SK-N-DZ (cell line): ENCODE measurements at regions not wholly inside any gene's neighbourhood (a gene's known extent, or its start where the extent isn't known, plus 50 kb on each side); places are given as distances from the start of the nearest gene placed in this dataset.
"Not testable (repeated sequence)": the region's sequence is repeated elsewhere in the genome, so short reads cannot be mapped to it uniquely, and the experiment has no call there.

Experiments
- DNase-seq: peaks from one replicate; pipeline ENCODE4 v3.0.0-alpha.2; 2015; ENCODE audit warnings: low spot score

GRCh38 chr10:29797616-29798015 is 162.8 kb upstream of the SVIL start:
- DNase-seq: no peak

DNA sequence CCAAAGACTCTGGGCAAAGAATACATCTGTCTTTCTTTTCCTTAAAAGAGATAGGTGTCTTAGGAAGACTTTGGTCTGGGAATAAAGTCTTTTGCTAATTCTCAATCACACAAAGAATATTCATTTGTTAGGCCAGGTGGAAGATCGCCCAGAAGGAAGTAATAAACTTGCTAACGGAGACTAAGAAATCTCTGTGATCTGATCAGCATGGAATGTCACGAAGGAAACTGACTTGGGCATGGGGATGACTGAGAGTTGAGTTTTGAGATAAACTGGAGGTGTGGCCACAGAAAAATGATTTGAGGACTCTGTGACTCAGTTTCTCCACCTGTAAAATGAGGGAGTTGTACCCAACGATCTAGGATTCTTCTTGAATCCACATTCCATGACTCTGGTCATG is 161.1 kb upstream of the SVIL start:
- DNase-seq: no peak

DNA sequence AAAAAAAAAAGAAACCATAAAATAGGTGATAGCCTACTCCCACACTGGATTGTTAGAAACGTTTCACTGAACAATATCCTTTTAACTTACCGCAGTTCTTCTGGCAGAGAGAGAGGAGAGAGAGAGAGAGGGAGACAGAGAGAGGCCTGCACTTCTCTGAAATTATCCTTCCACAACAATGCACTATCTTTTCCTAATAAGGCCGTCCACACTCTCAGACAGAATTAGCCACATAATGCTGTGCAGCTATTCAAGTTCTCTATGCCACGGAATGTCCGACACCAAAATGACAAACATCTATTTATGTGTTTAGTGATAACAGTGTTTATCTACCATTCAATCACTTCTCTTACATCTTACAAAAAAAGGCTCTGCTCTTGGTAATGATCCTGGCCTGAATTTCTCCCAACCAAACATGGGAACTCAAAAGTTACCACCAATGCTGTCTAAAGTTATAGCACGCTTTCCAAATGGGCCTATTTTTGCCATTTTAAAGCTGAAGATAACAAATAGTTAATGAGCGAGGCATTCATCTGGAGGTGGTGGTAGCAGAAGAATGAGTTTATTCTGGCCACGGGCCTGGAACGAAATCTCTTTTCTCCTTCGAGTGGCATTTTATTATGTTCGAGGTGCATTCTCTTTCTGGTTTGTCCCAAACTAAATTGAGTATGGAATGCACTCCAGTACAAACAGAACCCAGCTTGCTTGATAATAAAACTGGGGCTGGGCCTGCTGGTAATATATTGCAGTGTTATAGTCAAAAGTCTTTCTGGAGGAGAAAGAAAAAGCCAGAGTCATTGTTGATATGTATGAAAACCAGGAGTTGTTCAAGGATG is 160.2 kb upstream of the SVIL start:
- no peak for DNase-seq

DNA sequence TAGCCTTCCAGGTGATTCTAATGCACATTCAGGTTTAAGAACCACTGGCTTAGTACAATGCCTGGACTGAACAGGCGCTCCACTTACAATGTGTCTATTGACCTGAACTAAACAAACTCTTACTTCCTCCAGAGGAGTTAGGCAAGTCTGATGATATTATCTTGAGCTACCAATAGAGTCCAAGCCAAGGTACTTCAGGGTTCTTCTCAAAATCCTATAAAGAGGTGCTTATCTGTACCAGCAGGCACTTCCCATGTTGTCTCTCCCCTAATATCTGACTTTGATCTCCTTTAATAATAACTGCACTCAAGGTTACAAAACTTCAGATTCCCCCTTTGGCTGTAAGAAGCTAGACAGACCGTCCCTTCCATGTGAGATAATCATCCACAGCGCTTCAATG is 157.0 kb upstream of the SVIL start:
- no peak for DNase-seq

GRCh38 chr10:29790207-29790606 is 155.4 kb upstream of the SVIL start:
- no peak for DNase-seq

- no peak for DNase-seq
Measured at GRCh38 chr10:29788113-29788512, 153.3 kb upstream of the SVIL start.

GRCh38 chr10:29785701-29786100 is 150.9 kb upstream of the SVIL start:
- DNase-seq: no peak

DNA sequence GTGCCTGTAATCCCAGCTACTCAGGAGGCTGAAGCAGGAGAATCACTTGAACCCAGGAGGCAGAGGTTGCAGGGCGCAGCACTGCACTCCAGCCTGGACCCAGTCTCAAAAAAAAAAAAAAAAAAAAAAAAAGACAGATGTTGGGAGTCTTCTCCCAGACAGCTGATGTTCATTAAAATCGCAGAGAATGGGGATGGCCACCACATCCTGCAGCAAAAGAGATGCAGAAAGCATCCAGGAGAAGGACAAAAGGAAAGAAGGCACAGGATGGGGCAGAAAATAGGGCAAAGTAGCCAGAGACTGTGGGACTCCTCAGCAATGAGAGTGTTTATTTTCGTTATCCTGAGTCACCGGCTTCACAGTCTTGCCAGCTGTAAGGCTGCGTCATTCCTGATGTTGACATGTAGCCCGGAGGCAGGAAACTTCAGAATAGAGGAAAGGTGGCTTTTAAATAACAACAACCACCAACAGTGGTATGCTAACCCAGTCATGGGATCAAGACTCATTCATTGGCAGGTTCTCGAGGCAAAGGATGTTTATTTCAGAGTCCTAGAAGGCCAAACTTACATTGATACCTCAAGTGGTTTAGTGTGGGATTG is 149.5 kb upstream of the SVIL start:
- no peak for DNase-seq

DNA sequence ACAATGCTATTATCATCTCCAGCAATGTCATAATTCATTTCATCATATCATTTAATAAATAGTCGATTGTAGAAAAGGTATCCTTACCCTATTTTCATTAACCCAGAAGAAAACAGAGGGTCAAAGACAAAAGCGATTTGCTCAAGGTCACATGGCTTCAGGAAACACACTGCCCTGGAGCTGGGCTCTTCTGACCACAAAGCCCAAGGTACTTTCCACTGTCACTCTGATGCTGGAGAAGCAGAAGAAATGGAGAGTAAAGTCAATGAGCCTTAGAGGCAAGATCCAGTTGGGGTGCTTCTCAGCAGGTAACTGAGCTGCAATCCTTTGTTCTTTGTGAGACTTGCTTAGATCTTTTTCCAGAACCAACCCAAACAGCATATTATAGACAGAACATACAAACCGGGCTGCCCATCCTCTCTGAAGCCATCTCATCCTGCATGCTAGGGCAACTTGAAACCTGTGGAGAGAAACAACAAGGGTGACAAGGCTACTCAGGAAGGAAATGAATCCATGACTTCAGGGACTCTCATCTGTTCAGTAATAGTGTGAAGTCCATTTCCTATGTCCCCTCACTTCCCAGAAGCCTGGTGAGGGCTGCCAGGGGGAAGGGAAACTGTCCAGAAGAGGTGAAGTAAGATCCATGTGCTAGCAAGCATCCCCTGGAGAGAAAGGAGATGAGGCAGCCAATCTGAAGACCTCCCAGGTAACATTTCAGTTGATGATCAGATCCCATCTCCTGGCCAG is 148.6 kb upstream of the SVIL start:
- DNase-seq: no peak

GRCh38 chr10:29780639-29781038 is 145.9 kb upstream of the SVIL start:
- no peak for DNase-seq

DNA sequence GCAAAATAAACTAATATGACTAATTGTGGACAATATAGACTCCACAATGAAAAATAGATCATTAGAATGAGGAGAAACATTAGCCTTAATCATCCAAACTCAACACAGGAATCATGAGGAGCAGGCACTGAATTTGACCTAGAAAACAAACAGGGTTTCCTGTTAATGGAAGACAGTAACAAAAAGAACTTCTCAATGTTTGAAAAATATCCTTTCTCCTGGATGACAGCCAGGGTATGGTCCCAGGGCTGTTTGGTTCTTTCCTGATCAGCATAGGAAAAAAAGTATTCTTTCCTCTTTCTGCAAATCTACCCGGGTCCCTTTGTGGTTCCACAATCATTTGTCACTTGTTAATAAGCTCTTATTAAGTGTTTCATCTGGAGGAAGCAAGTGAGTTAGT is 145.3 kb upstream of the SVIL start:
- DNase-seq: no peak

GRCh38 chr10:29776246-29776645 is 141.5 kb upstream of the SVIL start:
- DNase-seq: no peak

DNA sequence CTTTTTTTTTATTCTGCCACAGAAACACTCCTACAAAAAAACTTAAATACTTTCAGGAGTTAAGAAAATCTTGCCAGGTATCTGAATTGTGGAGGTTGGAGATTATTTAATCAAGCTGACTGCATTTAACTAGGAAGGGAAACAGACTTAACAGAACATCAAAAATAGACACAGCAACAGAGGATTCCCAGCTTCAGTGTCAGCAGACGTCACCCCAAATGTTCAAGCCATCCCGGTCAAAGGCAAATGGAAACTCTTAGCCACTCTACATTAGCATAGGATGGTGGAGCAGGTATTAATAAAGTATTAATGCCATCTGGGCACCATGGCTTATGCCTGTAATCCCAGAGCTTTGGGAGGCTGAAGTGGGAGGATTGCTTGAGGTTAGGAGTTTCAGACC is 139.7 kb upstream of the SVIL start:
- DNase-seq: no peak

- no peak for DNase-seq
Measured at GRCh38 chr10:29773675-29774091, 138.9 kb upstream of the SVIL start.

GRCh38 chr10:29772403-29772802 is 137.6 kb upstream of the SVIL start:
- no peak for DNase-seq

DNA sequence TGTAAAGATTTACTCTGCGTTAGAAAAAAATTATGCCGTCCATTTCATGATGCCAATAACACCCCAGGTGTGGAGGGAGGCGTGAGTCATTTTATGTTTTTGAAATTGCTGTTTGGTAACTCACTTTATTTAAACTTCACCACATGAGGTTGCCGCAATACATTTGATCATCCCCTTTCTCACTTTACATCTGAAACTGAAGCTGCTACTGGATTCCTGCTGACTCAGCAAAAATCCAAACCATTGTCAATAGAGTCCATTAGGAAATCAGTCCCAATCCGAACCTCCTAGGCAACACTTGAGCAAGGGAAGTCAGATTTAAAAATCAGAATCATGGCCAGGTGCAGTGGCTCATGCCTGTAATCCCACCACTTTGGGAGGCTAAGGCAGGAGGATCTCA is 136.6 kb upstream of the SVIL start:
- no peak for DNase-seq

DNA sequence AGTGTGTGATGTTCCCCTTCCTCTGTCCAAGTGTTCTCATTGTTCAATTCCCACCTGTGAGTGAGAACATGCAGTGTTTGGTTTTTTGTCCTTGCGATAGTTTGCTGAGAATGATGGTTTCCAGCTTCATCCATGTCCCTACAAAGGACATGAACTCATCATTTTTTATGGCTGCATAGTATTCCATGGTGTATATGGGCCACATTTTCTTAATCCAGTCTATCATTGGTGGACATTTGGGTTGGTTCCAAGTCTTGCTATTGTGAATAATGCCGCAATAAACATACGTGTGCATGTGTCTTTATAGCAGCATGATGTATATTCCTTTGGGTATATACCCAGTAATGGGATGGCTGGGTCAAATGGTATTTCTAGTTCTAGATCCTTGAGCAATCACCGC is 134.5 kb upstream of the SVIL start:
- not testable (repeated sequence) for DNase-seq

DNA sequence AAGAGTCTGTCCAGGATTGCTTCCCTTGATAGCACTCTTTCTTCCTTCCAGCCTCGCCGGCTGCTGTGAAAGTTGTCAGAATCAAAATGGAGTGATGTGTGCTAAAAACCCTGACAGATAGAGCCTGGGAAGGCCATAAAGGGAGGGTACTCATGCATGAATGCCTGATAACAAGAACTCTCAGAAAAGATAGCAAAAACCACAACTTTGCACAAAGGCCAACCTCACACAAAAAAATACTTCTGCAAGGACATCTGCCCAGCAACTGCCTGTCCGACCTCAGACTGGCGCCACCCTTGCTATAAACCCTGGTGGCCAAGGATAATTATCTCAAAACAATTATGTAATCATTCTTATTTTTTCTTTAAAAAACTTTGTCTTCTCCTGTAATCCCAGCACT is 133.2 kb upstream of the SVIL start:
- no peak for DNase-seq

GRCh38 chr10:29766753-29767152 is 132.0 kb upstream of the SVIL start:
- DNase-seq: no peak

DNA sequence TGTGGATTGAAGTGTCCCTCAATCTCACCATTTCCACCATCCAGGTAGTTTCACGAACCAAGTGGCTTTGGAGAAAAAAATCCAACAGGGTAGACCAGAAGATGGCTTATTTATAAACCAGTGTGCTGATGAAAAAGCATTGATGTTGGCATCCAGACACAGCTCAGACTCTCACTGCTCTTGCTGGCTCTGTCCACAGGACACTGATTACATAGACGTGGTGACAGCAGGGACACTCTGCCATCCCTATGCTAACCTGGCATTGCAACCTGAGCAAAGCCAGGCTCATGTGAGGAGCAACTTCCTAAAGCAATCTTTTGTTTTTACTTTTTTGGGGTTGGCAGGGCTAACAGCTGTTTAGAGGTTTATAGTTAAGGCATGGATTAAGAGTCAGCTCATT is 130.6 kb upstream of the SVIL start:
- no peak for DNase-seq

DNA sequence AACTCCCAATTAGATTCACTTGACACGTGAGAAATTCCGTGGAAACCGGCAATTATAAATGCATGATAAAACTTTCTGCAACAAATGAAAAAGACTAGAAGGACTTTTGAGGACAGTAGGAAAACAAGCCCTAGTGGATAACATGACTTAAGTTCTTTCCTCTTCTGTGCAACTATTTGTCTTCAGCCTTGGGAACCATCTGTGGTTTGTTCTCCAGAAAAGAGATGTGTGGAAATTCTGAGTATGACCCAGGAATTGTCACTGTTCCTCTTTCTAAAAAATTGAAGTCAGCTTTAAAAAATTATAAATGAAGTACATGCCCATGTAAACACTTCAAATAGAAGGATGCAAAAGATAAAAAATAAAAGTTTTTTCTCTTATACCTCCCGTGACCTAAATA is 128.6 kb upstream of the SVIL start:
- DNase-seq: no peak

DNA sequence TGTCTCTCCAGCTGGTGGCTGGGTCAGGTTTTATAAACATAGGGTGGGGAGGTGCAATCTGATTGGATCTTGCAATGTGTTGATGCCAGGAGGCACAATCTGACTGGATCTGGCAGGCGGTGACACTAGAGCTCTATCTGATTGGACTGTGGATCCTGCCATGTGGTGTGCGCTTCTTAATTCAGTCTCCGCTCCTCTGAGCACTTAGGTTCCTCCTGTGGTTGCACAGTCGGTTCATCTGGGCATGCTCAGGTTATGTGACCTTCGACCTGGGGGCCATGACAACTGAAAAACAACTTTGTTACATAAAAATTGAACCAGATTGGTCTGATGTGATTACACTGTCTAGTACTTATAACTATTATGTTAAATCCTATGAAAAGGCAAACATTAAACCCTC is 127.1 kb upstream of the SVIL start:
- DNase-seq: no peak
